DMS 273 treated with DMSO at 0.1 percent for 48 hours (cell line): ENCODE measurements at regions not wholly inside any gene's neighbourhood (a gene's known extent, or its start where the extent isn't known, plus 50 kb on each side); places are given as distances from the start of the nearest gene placed in this dataset.

ENCODE experiments used
- DNase-seq: peaks from one replicate; lab custom pipeline; 2025; lab: John Stamatoyannopoulos, UW

DNA sequence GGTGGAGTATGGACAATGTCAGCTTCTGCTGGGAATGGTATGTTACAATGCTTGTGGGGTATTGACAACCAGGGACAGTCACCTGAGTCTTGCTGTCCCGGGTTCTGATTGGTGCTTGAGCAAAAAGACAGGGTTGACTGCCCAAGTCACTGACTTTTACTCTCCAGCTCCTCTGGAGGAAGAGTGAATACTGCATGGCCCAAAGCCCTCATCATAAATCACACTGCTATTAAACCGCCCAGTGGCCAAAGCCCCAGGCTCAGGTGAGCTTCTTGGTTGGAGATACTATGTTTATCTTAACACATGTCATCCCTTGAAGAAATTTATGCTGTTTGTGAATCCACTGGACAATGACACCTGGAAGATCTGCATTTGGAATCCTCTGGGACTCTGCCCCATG, 90.0 kb upstream of the IGFBP3 start:
- no peak for DNase-seq

GRCh38 chr7:46009211-46009610, 88.1 kb upstream of the IGFBP3 start:
- DNase-seq: no peak

DNA sequence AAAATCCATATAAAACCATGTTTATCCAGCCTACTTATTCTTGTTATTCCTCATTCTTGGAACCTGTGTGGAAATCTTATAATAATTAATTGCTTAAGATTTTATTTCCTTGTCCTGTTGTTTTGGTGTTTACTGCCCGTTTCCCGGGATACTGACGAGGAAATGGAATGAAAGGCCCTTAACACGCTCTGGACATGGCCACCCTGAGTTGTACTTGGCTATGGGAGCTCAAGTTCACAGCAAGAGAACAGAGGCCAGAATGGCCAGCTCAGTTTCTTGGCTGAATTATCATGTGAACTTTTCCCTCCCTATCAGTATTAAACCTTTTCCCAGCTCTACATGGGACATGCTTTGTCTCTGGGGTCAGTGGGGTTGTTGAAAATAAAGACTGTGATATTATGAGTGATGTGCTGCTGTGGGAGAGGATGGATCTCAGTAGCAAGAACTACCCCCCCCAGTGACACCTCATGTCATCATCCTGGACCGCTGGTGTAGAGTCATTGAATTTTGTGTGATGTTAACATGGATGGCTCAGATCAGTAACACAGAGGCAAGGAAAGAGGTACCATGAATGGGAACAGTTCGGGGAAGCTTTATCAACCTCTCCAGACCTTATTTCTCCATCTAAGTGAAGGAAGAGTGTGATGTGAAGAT, 87.0 kb upstream of the IGFBP3 start:
- DNase-seq: no peak

- no peak for DNase-seq
These were observed 86.1 kb upstream of the IGFBP3 start for GRCh38 chr7:46007194-46007593.

DNA sequence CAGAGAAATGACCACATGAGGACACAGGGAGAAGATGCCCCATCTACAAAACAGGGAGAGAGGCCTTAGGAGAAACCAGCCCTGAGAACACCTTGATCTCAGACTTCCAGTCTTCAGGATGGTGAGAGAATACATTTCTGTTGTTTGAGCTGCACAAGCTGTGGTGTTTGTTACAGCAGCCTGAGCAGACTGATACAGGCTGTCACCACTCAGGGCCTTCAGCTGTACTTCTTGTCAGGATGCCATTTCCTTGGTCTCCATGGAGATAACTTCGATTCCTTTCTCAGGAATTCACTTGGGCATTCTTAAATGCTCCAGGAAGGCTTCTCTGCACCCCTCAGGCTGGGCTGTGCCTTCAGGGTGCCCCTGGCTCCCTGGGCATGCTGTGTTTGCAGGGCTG, 85.7 kb upstream of the IGFBP3 start:
- no peak for DNase-seq

GRCh38 chr7:46006212-46006611, 85.1 kb upstream of the IGFBP3 start:
- no peak for DNase-seq

DNA sequence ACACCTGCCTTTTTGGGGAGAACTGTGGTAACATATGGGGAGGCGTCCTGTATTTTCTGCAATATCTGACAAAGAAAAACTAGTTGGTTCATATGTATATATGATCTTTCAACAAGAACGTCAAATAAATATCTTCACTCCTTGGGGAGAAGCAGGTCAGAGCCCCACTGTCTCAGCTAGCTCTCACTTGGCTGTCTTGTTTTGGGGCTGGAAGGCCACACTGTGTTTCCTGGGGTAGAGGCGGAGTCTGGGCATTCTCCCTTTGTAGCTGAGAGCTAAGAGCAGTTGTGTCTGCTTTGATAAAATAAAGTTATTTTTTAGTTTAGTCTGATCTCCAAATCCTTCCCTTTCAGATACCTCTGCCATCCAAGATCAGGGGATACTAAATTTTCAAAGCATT, 83.9 kb upstream of the IGFBP3 start:
- no peak for DNase-seq

- DNase-seq: no peak
These were observed 83.1 kb upstream of the IGFBP3 start for GRCh38 chr7:46003896-46004875.

DNA sequence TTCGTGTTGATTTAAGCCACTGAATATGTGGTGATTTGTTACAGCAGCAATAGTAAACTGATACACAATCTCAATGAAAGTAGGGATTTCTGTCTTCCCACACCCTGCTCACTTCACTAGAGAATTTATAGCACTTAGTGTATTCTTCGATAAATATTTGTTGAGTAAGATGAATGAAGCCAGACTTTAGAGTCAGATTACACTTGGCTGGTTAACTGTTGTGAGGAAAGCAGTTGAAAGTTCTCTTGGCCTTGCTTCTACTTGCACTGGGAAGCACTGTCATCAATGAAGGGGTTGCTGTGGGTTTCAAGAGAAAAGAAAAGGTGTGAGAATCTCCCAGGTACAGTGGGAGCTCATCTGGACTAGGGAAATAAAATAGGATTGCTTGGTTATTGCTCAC, 82.1 kb upstream of the IGFBP3 start:
- DNase-seq: no peak

- DNase-seq: no peak
These were observed 79.4 kb upstream of the IGFBP3 start for GRCh38 chr7:46000513-46000912.

DNA sequence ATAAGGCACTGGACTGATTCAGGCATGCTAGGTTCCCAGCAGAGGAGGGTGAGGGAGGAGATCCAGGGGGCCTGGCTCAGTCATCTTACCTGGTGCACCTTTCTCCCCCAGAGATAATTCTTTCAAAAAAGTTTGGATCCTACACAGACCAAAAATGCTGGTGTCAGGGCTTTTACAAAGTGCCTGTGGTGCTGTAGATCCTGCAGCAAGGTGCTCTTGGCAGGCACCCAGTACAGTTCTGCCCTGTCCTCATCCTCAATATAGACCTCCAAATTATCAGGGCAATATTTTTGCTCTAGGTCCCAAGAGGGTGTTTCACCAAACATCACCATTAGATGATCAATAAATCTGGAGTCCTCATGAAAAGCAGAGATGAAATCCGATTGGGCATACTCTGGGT, 78.5 kb upstream of the IGFBP3 start:
- no peak for DNase-seq

DNA sequence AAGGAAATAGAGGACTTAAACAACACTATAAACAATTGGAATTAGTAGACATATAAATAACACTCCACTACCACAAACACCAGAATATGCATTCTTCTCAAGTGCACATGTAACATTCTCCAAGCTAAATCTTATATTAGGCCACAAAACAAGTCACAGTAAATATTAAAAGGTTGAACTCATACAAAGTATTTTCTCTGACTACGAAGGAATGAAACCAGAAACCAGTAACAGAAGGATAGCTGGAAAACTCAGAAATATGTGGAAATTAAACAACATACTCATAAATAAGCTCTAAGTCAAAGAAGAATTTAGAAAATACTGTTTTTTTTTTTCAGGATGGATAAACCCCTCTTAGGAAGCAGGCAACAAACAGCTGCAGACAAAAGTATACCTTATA, 77.4 kb upstream of the IGFBP3 start:
- no peak for DNase-seq

DNA sequence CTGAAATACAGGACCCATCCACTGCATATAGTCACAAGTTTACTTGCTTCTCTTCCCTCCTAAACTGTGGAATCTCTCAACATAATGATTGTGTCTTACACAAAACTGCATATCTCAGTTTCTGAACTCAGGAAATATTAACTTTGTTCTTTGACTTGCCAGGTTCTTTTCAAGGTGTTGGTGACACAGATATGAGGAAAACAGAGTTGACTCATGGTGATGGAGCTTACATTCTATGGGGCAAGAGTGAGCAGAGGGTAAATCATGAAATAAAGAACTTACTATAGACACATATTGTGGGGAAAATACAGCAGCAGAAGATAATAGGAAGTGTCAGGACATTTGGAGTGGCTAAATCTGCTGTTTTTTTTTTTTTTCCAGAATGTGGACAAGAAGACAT, 72.5 kb upstream of the IGFBP3 start:
- DNase-seq: no peak

GRCh38 chr7:45992826-45993225, 71.8 kb upstream of the IGFBP3 start:
- DNase-seq: no peak

DNA sequence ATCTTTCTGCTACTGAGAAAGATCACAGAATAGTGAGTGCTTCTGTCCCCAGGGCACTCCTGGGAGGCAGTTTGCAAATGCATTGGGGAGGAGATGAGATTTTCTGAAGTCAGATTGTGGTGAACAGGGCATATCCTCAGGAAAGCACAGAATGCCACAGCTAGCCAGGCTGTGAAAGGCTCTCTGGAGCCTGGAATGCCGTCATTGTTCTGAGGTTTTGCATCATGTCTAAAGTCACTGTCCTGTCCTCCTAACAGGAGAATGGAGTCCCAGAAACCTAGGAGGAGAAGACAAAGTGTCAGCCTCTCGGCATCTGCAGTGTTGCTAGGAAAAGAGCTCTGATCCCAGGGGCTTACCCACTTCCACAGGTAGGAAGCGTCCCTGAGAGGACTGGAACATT, 69.2 kb upstream of the IGFBP3 start:
- DNase-seq: no peak

GRCh38 chr7:45988405-45989057, 67.5 kb upstream of the IGFBP3 start:
- DNase-seq: no peak

GRCh38 chr7:45987521-45988290, 66.6 kb upstream of the IGFBP3 start:
- no peak for DNase-seq

- no peak for DNase-seq
These were observed 65.6 kb upstream of the IGFBP3 start for GRCh38 chr7:45986355-45987298.

GRCh38 chr7:45985902-45986301, 64.8 kb upstream of the IGFBP3 start:
- DNase-seq: no peak

GRCh38 chr7:45984386-45985295, 63.6 kb upstream of the IGFBP3 start:
- DNase-seq: no peak
